ENCODE measurements at regions not wholly inside any gene's neighbourhood (a gene's known extent, or its start where the extent isn't known, plus 50 kb on each side); places are given as distances from the start of the nearest gene placed in this dataset.
A peak's percentile ranks its signal among the peaks of the same experiment; 100 is the strongest.
"Not testable (repeated sequence)": the region's sequence is repeated elsewhere in the genome, so short reads cannot be mapped to it uniquely, and the experiment has no call there.

GRCh38 chr2:84224121-84224520, 235.0 kb downstream of the SUCLG1 start:
- Histone ChIP-seq H3K27me3 (ENCODE audit: control insufficient read depth, insufficient read depth, low read length) (no peaks in the 10 kb centered on the region), H3K36me3 (ENCODE audit: control insufficient read depth, insufficient read depth, low read length) (no peaks in the 10 kb centered on the region), H3K27ac (ENCODE audit: low read length) (no peak overlapping the region), H3K9me3 (ENCODE audit: control insufficient read depth, insufficient read depth, low read length) (no peaks in the 10 kb centered on the region), H3K4me3 (ENCODE audit: low read length) (no peak overlapping the region), H3K4me1 (ENCODE audit: control insufficient read depth, insufficient read depth, low read length) (peaks cover 7% of the 10 kb centered on the region)
- Mint-ChIP-seq H3K4me1 (peaks cover 23 to 29% of the 10 kb centered on the region in 2 donors), H3K4me3 (peak overlapping the region; percentile 79), H3K36me3 (peaks cover 17% of the 10 kb centered on the region), H3K9me3 (peaks cover 2 to 9% of the 10 kb centered on the region in 2 donors), H3K27ac (peak overlapping the region in 1 of 2 donors; percentile 70), H3K27me3 (ENCODE audit: low read depth in 2 of 2) (peaks cover 0 to 3% of the 10 kb centered on the region in 2 donors)
- TF ChIP-seq CTCF (IDR thresholded peaks at IDR 0.05), result no peak
- ATAC-seq (no peak), DNase-seq (no peak)
- intact Hi-C loops (cut with micrococcal nuclease), result no loop called here

GRCh38 chr2:84223191-84223590, 235.9 kb downstream of the SUCLG1 start:
- peak; percentile 58 to 85 (median 70) for ATAC-seq
- TF ChIP-seq CTCF (IDR thresholded peaks at IDR 0.05), result no peak
- H3K27ac Mint-ChIP-seq, result peak overlapping the region; percentile 70
- no peaks in the 10 kb centered on the region for H3K9me3 ChIP-seq (ENCODE audit: control insufficient read depth, insufficient read depth, low read length)
- peak overlapping the region; percentile 79 for H3K4me3 Mint-ChIP-seq
- peaks cover 2 to 9% of the 10 kb centered on the region in 2 donors for H3K9me3 Mint-ChIP-seq
- no peaks in the 10 kb centered on the region for H3K36me3 ChIP-seq (ENCODE audit: control insufficient read depth, insufficient read depth, low read length)
- H3K36me3 Mint-ChIP-seq, result peaks cover 17% of the 10 kb centered on the region
- peak in 1 of 2 donors; percentile 2 for DNase-seq
- H3K27ac ChIP-seq (ENCODE audit: low read length), result peak overlapping the region; percentile 6
- H3K4me1 Mint-ChIP-seq, result peaks cover 23 to 29% of the 10 kb centered on the region in 2 donors
- 50% methylated on average over 1 of the region's 2 CpGs for WGBS (ENCODE audit: insufficient coverage)
- no peak overlapping the region for H3K4me3 ChIP-seq (ENCODE audit: low read length)
- peaks cover 7% of the 10 kb centered on the region for H3K4me1 ChIP-seq (ENCODE audit: control insufficient read depth, insufficient read depth, low read length)
- intact Hi-C loops (cut with micrococcal nuclease), result no loop called here
- peaks cover 0 to 3% of the 10 kb centered on the region in 2 donors for H3K27me3 Mint-ChIP-seq (ENCODE audit: low read depth in 2 of 2)
- H3K27me3 ChIP-seq (ENCODE audit: control insufficient read depth, insufficient read depth, low read length), result no peaks in the 10 kb centered on the region

GRCh38 chr2:84221102-84221501, 238.0 kb downstream of the SUCLG1 start:
- H3K4me1 Mint-ChIP-seq, result peaks cover 23 to 29% of the 10 kb centered on the region in 2 donors
- intact Hi-C loops (cut with micrococcal nuclease); DNase-seq; H3K36me3 Mint-ChIP-seq; H3K4me3 Mint-ChIP-seq; H3K27ac ChIP-seq (ENCODE audit: low read length); H3K27me3 ChIP-seq (ENCODE audit: control insufficient read depth, insufficient read depth, low read length); H3K9me3 Mint-ChIP-seq; H3K4me3 ChIP-seq (ENCODE audit: low read length); ATAC-seq; H3K36me3 ChIP-seq (ENCODE audit: control insufficient read depth, insufficient read depth, low read length); H3K27me3 Mint-ChIP-seq (ENCODE audit: low read depth in 2 of 2); H3K4me1 ChIP-seq (ENCODE audit: control insufficient read depth, insufficient read depth, low read length); H3K9me3 ChIP-seq (ENCODE audit: control insufficient read depth, insufficient read depth, low read length); H3K27ac Mint-ChIP-seq: not testable (repeated sequence)
- WGBS (ENCODE audit: insufficient coverage), result 93% methylated on average over 2 of the region's 2 CpGs

GRCh38 chr2:84217456-84217855, 241.6 kb downstream of the SUCLG1 start:
- Histone ChIP-seq H3K4me3 (ENCODE audit: low read length) (no peak overlapping the region), H3K27ac (ENCODE audit: low read length) (no peak overlapping the region), H3K4me1 (ENCODE audit: control insufficient read depth, insufficient read depth, low read length) (peaks cover 4% of the 10 kb centered on the region), H3K9me3 (ENCODE audit: control insufficient read depth, insufficient read depth, low read length) (no peaks in the 10 kb centered on the region), H3K27me3 (ENCODE audit: control insufficient read depth, insufficient read depth, low read length) (no peaks in the 10 kb centered on the region), H3K36me3 (ENCODE audit: control insufficient read depth, insufficient read depth, low read length) (no peaks in the 10 kb centered on the region)
- H3K27ac Mint-ChIP-seq, result no peak overlapping the region
- H3K27me3 Mint-ChIP-seq (ENCODE audit: low read depth in 2 of 2), result peaks cover 6 to 16% of the 10 kb centered on the region in 2 donors
- DNase-seq (no peak), ATAC-seq (no peak)
- intact Hi-C loops (cut with micrococcal nuclease), result no loop called here
- peaks cover 10% of the 10 kb centered on the region in 2 donors for H3K4me1 Mint-ChIP-seq
- no peaks in the 10 kb centered on the region for H3K9me3 Mint-ChIP-seq
- TF ChIP-seq CTCF (IDR thresholded peaks at IDR 0.05), result no peak
- no peaks in the 10 kb centered on the region for H3K36me3 Mint-ChIP-seq
- WGBS (ENCODE audit: insufficient coverage), result 89% methylated on average over 7 of the region's 7 CpGs
- no peak overlapping the region for H3K4me3 Mint-ChIP-seq

All from natural killer cell (primary cell).